Chondrocyte (in vitro differentiated cells): ENCODE measurements at regions not wholly inside any gene's neighbourhood (a gene's known extent, or its start where the extent isn't known, plus 50 kb on each side); places are given as distances from the start of the nearest gene placed in this dataset.

Experiments
- DNase-seq: peaks from one replicate; pipeline ENCODE4 v3.0.0; 2021; ENCODE audit warnings: mixed read lengths, low spot score
- H3K27ac Mint-ChIP-seq: one replicate; pipeline ENCODE4 v1.8.0; 2021; ENCODE audit warnings: mild to moderate bottlenecking, moderate library complexity, mixed read lengths; ENCODE audit not compliant: unreplicated experiment
- H3K27me3 Mint-ChIP-seq: 2 replicates; pipeline ENCODE4 v1.8.0; 2021; ENCODE audit warnings: low read depth, mixed read lengths
- H3K36me3 Mint-ChIP-seq: 2 replicates; pipeline ENCODE4 v1.8.0; 2021; ENCODE audit warnings: low read depth, mixed read lengths
- H3K4me1 Mint-ChIP-seq: 2 replicates; pipeline ENCODE4 v1.8.0; 2021; ENCODE audit warnings: low read depth, mild to moderate bottlenecking, mixed read lengths
- H3K4me3 Mint-ChIP-seq: one replicate; pipeline ENCODE4 v1.8.0; 2021; ENCODE audit warnings: mild to moderate bottlenecking, moderate library complexity, mixed read lengths; ENCODE audit not compliant: unreplicated experiment
- H3K9me3 Mint-ChIP-seq: 2 replicates; pipeline ENCODE4 v1.8.0; 2021; ENCODE audit warnings: low read depth, mixed read lengths
- CTCF ChIP-seq: fragments of 200-600 bp; sonication (generic); IDR thresholded peaks from 2 replicates; pipeline ENCODE4 v1.5.0; 2021; ENCODE audit warnings: antibody characterized with exemption, mild to moderate bottlenecking, moderate library complexity

GRCh38 chr6:95084867-95085266 is 492.5 kb upstream of the MANEA start:
- Mint-ChIP-seq H3K4me3 (no peak overlapping the region), H3K36me3 (no peaks in the 10 kb centered on the region), H3K4me1 (peaks cover 8% of the 10 kb centered on the region), H3K27ac (no peak overlapping the region), H3K9me3 (no peaks in the 10 kb centered on the region), H3K27me3 (no peaks in the 10 kb centered on the region)
- no peak for TF ChIP-seq CTCF
- DNase-seq = peak; percentile 81

DNA sequence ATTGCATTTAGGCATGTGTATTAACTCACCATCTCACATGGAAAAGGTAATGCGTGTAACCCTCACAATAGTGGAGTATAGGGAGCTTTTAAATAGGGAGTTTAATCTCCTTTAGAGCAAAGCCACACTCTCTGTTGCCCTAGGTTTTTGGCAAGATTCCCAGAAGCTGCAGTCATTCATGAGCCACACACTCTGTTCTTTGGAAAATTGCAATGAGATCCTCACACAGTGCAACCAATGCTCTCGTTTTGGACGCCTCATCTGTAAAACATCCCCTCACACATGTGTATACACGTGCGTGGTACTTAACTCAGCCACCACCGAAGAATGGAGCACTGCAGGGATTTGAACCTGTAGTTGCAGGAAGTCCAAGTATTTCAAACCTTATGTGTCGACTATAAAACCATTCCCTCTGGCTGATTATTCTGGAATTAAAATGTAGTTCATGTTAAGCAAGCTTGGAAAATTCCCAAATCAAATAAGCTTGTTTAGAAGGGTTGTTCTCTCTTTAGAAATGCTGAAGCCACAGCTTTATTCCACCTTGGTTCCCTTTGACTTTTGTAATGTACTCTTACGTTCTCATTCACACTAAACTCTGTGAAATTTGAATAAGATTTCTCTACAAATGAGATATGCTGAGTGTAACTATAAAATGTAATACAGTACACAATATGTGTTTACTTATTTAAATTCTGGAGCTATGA is 489.8 kb upstream of the MANEA start:
- peaks cover 8% of the 10 kb centered on the region for H3K4me1 Mint-ChIP-seq
- H3K4me3 Mint-ChIP-seq = no peak overlapping the region
- no peak for TF ChIP-seq CTCF
- no peaks in the 10 kb centered on the region for H3K27me3 Mint-ChIP-seq
- H3K36me3 Mint-ChIP-seq = no peaks in the 10 kb centered on the region
- DNase-seq = no peak
- H3K9me3 Mint-ChIP-seq = no peaks in the 10 kb centered on the region
- no peak overlapping the region for H3K27ac Mint-ChIP-seq

DNA sequence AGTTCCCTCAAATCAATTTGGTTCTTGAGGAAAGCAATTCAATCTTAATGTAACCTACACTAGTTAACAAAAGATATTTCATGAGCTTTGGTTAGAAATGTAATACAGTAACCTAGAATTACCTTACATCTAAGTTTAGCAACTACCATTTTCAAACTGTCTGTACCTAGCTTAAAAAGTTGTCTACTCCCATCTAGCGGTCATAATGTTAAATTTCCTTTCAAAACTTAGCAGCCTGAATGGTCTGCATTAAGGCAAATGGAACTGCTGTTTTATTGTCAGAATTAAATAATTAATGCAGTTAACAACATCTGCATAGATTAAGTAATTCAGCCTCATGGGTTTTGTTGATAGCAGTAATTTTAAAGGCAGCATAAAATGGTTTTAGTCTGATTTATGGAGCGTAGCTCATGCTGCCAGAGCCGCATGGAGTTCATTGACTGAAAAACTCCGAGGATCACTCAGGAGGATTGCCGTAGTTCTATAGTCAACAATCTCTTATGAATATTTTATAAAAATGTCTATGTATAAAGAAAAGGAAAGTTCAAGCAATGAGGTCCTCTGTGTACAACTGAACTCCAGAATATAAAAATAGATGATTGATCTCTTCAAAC is 485.4 kb upstream of the MANEA start:
- Mint-ChIP-seq H3K36me3 (no peaks in the 10 kb centered on the region), H3K27ac (no peak overlapping the region), H3K27me3 (peaks cover 5% of the 10 kb centered on the region), H3K9me3 (no peaks in the 10 kb centered on the region), H3K4me1 (peaks cover 14% of the 10 kb centered on the region), H3K4me3 (no peak overlapping the region)
- TF ChIP-seq CTCF = peak; percentile 90
- DNase-seq = no peak

DNA sequence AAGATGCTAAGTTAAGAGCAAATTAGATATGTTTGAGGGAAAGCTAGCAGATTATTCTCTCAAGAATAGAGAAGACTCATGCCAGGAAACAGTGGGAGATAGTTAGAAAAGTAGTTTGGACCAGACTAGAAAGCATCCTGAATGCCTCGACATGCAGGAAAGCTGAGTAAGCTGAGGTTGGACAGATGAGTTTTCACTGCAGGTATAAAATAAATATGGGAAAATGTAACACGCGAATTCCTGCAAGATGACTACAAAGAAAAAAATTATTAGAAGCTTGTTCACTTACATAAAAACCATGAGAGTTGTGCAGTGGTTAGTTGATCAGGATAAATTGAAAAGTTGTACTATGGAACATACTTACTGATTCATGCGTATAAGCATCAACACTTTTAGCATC is 484.2 kb upstream of the MANEA start:
- H3K36me3 Mint-ChIP-seq = no peaks in the 10 kb centered on the region
- H3K9me3 Mint-ChIP-seq = no peaks in the 10 kb centered on the region
- H3K4me1 Mint-ChIP-seq = peaks cover 6% of the 10 kb centered on the region
- peaks cover 5% of the 10 kb centered on the region for H3K27me3 Mint-ChIP-seq
- H3K27ac Mint-ChIP-seq = no peak overlapping the region
- no peak for TF ChIP-seq CTCF
- DNase-seq = no peak
- H3K4me3 Mint-ChIP-seq = no peak overlapping the region

GRCh38 chr6:95094751-95095663 is 482.3 kb upstream of the MANEA start:
- Mint-ChIP-seq H3K27me3 (peaks cover 5% of the 10 kb centered on the region), H3K9me3 (no peaks in the 10 kb centered on the region), H3K36me3 (no peaks in the 10 kb centered on the region), H3K4me3 (no peak overlapping the region), H3K4me1 (peaks cover 12% of the 10 kb centered on the region), H3K27ac (no peak overlapping the region)
- no peak for DNase-seq
- TF ChIP-seq CTCF = no peak
